ENCODE measurements at regions not wholly inside any gene's neighbourhood (a gene's known extent, or its start where the extent isn't known, plus 50 kb on each side); places are given as distances from the start of the nearest gene placed in this dataset.

DNA sequence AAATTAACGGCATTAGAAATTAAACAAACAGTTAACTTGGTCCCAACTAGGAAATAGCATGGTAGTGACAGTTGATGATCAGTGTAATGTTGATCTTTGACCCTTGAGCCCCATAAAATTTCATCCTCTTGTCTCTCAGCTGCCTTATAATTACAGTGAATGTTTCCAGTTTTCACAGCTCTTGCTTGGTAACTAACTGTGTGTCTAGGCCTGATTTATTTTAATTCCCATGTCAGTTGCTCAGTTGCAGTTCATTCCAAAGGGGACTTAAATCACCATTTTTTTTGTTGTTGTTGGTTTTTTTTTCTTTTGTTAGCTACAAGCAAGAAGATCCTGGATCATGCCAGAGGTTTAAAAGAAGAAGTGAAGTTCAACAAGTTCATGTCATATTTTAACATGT, 1883.7 kb upstream of the FLRT2 start:
- TF ChIP-seq, protein P1, sequence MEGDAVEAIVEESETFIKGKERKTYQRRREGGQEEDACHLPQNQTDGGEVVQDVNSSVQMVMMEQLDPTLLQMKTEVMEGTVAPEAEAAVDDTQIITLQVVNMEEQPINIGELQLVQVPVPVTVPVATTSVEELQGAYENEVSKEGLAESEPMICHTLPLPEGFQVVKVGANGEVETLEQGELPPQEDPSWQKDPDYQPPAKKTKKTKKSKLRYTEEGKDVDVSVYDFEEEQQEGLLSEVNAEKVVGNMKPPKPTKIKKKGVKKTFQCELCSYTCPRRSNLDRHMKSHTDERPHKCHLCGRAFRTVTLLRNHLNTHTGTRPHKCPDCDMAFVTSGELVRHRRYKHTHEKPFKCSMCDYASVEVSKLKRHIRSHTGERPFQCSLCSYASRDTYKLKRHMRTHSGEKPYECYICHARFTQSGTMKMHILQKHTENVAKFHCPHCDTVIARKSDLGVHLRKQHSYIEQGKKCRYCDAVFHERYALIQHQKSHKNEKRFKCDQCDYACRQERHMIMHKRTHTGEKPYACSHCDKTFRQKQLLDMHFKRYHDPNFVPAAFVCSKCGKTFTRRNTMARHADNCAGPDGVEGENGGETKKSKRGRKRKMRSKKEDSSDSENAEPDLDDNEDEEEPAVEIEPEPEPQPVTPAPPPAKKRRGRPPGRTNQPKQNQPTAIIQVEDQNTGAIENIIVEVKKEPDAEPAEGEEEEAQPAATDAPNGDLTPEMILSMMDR (IDR thresholded peaks at IDR 0.05; ENCODE audit: insufficient read depth, missing control alignments) = no peak
- FAIRE-seq = no peak
- no peak for DNase-seq (ENCODE audit: insufficient read length, low spot score)

DNA sequence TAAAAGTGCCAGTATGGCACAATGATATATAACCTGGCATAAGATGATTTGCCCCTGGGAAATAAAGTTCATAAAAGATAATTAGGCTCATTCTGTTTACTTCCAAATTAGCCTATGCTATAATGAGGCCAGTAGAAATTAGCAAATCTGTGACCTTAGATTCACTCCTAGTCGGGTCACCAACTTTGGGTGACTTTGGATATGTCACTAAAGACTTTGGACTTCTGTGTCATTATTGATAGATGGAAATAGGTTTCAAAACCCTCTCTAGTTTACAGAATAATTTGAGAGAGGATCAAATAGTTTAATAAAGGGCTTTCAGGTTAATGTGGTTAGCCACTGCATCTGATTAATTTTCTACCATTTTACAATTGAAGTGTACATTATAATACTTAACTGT, 1869.3 kb upstream of the FLRT2 start:
- FAIRE-seq = no peak
- TF ChIP-seq, protein P1 (IDR thresholded peaks at IDR 0.05; ENCODE audit: insufficient read depth, missing control alignments) = no peak
- no peak for DNase-seq (ENCODE audit: insufficient read length, low spot score)

DNA sequence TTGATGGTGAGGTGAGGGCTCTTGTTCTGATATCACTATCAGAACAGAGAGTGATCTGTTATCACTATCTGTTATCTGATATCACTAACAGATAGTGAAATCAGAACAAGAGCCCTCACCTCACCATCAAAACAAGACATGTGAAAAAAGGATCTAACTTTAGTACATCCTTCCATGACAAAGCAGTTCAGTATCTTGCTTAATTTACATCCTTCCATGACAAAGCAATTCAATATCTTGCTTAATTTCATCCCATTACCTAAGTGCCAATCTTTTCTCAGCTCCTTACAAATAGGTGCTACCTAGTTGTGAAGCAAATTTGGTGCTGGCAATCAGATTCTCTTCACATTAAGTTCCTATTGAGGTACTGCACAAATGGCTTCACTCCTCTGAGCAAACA, 1865.6 kb upstream of the FLRT2 start:
- FAIRE-seq = no peak

DNA sequence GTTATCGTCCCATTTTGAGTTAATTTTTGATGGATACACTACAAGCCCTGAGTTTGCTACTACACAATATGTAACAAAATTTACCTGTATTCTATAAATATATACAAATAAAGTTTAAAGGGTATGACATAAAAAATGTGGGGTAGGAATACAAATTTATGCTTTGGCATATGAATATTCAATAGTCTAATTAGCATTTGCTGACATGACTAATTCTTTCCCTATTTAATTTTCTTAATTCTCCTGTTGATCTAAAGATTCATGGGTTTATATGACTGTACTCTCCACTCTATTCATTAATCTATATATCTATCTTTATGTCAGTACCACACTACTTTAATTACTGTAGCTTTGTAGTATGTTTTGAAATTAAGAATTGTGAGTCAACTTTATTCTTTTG, 1840.7 kb upstream of the FLRT2 start:
- FAIRE-seq = no peak

More for the DNA sequence above, 1865.6 kb upstream of the FLRT2 start:
- TF ChIP-seq, protein P1 (IDR thresholded peaks at IDR 0.05; ENCODE audit: insufficient read depth, missing control alignments) = no peak
- DNase-seq (ENCODE audit: insufficient read length, low spot score) = no peak

DNA sequence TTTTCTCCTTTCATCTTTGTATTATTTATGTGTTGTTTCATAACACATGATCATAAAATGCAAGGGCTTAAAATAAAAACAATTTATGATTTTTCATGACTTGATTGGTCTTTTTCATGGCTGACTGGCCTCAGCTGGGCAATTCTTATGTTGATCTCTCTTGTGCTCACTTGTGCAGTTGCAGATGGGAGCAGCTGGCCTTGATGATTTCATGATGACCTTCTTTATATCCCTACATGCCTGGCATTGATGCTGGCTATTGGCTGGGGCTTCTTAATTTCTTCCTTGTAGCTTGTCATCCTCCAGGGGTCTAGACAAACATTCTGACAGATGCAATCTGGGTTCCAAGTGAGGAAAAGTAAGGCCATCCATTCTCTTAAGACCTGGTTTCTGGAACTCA, 1832.8 kb upstream of the FLRT2 start:
- no peak for FAIRE-seq
- TF ChIP-seq, protein P1 (IDR thresholded peaks at IDR 0.05; ENCODE audit: insufficient read depth, missing control alignments) = no peak
- DNase-seq (ENCODE audit: insufficient read length, low spot score) = no peak

More for the DNA sequence above, 1840.7 kb upstream of the FLRT2 start:
- no peak for DNase-seq (ENCODE audit: insufficient read length, low spot score)
- TF ChIP-seq, protein P1 (IDR thresholded peaks at IDR 0.05; ENCODE audit: insufficient read depth, missing control alignments) = no peak

DNA sequence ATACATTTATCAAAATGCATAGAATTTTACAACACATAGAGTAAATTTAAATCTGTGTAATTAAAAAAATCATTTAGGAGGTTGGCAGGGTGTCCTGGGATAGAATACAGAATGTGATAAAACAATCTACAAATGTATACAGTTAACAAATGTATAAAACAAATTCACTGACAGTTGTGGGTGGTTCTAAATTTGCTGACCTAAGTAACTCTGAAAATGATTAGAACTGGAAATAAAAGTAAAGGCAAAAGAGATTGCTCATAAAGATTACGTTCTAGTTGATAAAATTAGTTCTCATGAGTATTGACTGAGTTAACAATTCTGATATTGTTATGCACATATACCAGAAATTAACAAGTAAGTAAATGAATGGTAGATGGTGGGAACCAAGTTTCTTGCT, 1827.3 kb upstream of the FLRT2 start:
- DNase-seq (ENCODE audit: insufficient read length, low spot score) (no peak), FAIRE-seq (no peak)
- TF ChIP-seq, protein P1 (IDR thresholded peaks at IDR 0.05; ENCODE audit: insufficient read depth, missing control alignments) = no peak

DNA sequence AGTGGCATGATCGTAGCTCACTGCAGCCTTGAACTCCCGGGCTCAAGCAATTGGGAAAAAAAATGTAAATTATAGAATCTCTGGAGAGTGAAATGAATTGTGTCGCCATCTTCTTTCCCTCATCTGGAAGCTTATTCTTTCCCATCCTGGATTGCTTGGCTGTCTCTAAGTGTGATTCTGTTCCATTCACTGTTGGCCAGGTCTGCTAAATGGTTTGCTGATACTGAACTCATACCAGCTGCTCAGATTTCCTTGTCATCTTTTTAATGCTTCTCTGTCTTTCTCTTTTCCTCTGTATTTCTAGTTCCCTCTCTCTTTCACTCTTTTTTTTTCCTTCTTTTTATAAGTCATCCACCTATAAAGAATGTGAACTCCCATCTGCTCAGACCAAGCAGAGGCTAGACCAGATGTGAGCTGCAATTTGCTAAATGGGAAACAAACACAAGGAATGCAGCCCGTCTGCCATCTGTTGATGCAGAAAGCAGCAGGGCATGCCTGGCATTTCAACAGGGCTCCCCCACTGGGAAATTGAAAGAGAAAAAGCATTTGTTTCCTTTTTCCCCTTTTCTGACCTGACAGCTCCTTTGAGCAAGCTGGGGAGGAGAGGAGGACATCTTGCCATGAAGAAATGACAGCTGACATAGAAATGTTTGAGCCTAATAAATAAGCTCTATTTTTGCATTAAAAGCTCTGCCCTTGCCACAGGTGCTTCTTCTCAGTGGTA, 1823.6 kb upstream of the FLRT2 start:
- DNase-seq (ENCODE audit: insufficient read length, low spot score) = no peak
- TF ChIP-seq, protein P1 (IDR thresholded peaks at IDR 0.05; ENCODE audit: insufficient read depth, missing control alignments) = no peak
- no peak for FAIRE-seq
